CD4-positive, alpha-beta T cell treated with Interleukin-15 for 4 hours (primary cell): ENCODE measurements at regions not wholly inside any gene's neighbourhood (a gene's known extent, or its start where the extent isn't known, plus 50 kb on each side); places are given as distances from the start of the nearest gene placed in this dataset.

Source experiments
- DNase-seq: peaks from one replicate; pipeline ENCODE4 v3.0.0-alpha.2; 2020; ENCODE audit warnings: low spot score

DNA sequence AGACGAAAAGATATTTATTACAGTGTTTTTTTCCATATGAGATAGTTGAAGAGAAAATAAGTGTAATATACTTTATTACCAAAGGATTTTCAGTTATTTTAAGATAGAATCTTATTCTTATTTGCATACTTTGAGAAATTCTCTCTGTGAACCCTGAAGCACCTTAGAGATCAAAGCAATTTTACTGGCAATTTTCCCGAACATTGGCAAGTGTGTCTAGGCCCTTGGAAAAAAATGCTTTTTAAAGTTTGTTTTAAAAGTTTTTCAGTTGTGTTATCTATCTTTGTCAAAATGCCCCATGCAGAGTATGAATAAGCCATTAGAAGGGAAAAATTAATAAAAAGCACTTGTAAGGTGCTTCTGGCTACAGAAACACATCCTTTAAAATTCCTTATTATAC is 276.8 kb upstream of the HSF2 start:
- DNase-seq, result no peak

- no peak for DNase-seq
Observed at GRCh38 chr6:122124908-122125307, 274.5 kb upstream of the HSF2 start.

DNA sequence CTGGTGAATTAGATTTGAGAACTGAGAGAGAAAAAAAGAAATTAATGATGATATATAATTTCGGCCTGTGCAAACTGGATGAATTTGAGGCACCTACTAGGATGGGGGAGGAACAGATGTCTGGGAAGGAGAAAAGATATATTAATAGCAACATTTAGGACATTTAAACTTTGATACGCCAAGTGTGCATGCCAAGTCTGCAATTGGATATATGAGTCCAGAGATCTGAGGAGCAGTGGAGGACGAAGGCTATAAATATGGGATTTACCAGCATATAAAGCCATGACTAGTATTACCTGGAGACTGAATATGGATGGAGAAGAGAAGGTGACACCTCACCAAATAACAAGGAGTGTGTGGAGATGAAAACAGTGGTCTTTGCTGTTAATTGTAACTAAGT is 272.6 kb upstream of the HSF2 start:
- no peak for DNase-seq

DNA sequence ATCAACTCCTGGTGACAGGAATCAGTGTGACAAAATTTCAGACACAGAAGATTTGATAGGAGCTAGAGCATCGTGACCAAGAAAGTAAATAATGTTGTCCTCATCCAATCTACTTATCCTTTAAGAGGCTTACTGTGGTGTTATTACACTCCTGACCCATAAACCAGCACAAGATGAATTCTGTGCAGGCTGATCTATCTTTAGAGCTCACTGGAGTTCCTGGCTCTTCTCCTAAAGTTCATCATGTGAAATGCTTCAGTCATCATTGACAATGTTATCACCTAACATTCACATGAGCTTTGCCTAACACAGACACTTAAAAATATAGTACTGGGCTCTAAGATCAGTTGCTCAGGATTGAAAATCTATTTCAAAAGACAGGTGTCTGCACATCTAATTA is 271.0 kb upstream of the HSF2 start:
- no peak for DNase-seq

- no peak for DNase-seq
Observed at GRCh38 chr6:122129313-122130025, 270.0 kb upstream of the HSF2 start.

- no peak for DNase-seq
Observed at GRCh38 chr6:122130026-122130348, 269.5 kb upstream of the HSF2 start.

DNA sequence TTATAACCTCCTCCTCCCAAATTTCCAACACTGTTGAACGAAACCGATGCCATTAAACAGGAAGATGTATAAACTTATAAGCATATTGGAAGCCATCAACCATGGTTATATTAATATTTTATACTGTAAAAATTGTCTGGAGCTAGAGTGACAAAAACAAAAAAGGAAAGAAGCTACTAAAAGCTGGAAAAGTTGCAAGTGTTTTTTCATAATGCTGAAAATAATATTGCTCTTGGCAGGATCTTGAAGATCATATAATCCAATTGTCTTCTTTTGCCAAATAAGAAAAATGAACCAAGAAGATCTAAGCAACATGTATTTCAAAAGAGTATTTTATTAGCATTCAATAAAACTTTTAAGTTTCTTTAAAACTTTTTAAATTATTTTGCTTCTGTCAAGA is 268.9 kb upstream of the HSF2 start:
- DNase-seq, result no peak

GRCh38 chr6:122136386-122136785 is 263.1 kb upstream of the HSF2 start:
- DNase-seq, result no peak

GRCh38 chr6:122140031-122140430 is 259.4 kb upstream of the HSF2 start:
- no peak for DNase-seq

- DNase-seq, result no peak
Observed at GRCh38 chr6:122141246-122141645, 258.2 kb upstream of the HSF2 start.

- DNase-seq, result no peak
Observed at GRCh38 chr6:122143813-122144601, 255.4 kb upstream of the HSF2 start.

DNA sequence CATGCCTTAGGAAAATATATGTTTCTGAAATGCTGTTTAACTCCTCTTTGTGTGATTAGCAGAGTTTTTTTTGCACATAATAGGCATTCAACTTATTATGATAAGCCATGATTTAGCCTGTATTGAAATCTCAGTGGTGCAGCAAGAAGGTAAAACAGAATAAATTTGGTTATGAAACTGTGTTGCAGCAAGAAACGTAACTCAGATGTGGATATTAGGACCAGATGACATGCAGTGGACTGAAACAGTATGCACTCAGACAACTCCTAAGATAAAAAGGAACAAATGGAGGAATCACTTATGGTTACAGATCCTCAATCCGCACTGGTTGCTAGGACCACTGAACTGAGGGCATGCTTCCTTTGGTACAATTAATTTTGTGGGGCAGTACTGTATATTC is 254.2 kb upstream of the HSF2 start:
- no peak for DNase-seq

DNA sequence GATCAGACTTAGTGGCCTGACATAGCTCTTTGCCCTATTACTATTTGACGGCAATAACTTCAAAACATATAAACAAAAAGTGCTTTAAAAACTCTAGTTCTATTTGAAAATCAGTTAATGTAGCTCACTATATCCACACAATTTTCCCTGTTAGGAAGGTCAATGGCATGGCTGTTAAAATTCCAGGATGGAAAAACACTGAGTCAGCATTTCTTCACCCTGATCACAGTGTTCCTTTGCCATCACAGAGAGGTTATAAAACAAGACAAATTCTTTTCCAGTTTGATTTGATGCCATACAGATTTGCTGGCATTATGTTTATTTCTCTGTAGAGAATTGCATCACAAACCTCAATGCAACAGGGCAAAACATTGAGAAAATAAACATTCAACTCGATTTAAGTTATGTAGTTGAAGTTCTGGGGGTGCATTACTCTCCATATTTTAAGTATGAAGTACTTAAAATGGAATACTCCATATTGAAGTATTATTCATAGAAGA is 253.7 kb upstream of the HSF2 start:
- DNase-seq, result no peak

- DNase-seq, result no peak
Observed at GRCh38 chr6:122147291-122147690, 252.2 kb upstream of the HSF2 start.

DNA sequence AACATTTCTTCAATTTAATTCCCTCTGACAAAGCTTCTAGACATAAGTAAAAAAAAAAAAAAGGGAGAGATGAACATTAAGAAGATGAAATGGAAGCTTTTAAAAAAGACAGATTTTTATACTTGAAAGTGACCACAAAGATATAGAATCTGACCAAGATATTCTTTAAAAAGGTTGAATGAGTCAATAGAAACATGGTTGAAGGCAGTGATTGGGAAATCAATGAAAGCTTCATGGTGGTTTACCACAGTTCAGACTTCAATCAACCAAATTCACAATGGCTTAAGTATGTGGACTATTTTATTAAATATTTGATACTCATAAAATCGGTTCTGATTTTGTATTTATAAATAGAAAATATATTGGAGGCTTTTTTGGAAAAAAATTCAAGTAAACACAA is 248.4 kb upstream of the HSF2 start:
- no peak for DNase-seq

GRCh38 chr6:122151763-122152162 is 247.7 kb upstream of the HSF2 start:
- DNase-seq, result no peak

GRCh38 chr6:122153557-122153956 is 245.9 kb upstream of the HSF2 start:
- no peak for DNase-seq

GRCh38 chr6:122154155-122154554 is 245.3 kb upstream of the HSF2 start:
- no peak for DNase-seq

- DNase-seq, result no peak
Observed at GRCh38 chr6:122154912-122155575, 244.4 kb upstream of the HSF2 start.

DNA sequence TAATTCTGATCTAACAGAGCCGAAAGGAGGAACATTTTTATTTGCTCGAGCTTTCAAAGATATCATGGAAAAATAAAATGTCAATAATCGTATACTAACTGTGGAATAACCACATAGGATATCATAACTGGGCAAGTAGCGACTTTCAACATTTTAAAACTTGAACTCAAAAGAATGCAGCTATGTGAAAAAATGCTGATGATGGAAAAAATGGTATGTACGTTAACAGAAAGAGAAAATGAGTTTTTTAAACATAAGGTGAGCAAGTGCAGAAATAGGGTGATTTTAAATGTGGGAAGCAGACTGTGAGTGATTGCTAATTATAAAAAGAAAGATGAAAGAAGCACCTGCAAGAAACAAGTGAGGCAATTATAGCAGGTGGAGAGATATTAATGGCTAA is 238.3 kb upstream of the HSF2 start:
- no peak for DNase-seq

DNA sequence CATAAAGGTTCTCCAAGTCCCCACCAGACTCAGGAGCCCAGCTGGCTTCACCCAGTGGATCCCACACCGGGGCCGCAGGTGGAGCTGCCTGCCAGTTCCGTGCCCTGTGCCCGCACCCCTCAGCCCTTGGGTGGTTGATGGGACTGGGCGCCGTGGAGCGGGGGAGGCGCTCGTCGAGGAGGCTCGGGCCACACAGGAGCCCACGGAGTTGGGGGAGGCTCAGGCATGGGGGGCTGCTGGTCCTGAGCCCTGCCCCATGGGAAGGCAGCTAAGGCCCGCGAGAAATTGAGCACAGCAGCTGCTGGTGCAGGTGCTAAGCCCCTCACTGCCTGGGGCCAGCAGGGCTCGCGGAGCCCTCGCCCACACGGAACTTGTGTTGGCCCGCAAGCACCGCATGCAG is 234.4 kb upstream of the HSF2 start:
- no peak for DNase-seq

DNA sequence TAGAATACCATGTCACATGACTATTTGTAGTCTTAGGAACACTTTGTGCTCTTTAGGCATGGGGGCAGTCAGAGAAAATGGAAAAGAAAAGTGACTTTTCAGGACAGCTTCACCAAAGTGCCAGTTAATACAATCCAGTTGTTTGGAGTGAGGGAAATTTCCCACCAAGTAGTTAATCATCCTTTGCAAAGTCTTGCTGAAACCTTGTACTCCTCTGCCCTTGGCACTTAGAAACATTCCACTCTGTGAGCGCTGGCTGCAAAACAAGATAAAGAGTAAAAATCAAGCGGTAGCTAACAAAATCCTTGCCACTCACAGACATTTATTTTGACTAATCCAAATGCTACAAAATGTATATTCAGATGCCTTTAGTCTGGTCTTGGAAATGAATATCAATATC is 229.2 kb upstream of the HSF2 start:
- DNase-seq, result no peak

DNA sequence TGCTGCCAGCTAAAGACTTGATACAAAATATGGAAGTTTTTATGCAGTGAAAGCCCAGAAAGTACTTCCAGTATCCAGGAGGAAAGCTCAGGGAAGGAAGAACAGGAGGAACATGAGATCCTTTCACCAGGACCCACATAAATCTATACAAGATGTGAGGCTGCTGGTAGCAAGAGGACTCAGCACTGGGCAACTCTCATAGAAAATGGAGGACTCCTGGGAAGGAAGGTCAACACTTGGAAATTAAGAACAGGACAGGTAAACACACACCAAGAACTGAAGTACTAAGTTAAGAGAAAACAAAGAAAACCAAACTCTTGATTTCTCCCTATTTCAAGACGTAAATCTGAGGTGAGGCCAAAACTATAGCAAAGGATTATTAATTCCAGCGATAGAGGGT is 220.5 kb upstream of the HSF2 start:
- DNase-seq, result no peak
